Astrocyte (in vitro differentiated cells and primary cell): ENCODE measurements at regions not wholly inside any gene's neighbourhood (a gene's known extent, or its start where the extent isn't known, plus 50 kb on each side); places are given as distances from the start of the nearest gene placed in this dataset.

Experiments used
- DNase-seq: peaks from one replicate; pipeline ENCODE4 v3.0.0-alpha.2; 2010; ENCODE audit warnings: low read depth
- FAIRE-seq: peaks from 2 replicates; lab custom pipeline; 2011; peaks lifted over from hg19 to GRCh38; lab: Jason Lieb, UNC
- H2AFZ ChIP-seq: 2 replicates; pipeline ENCODE4 v1.6.0; 2012; ENCODE audit warnings: low read depth, low read length, inconsistent platforms
- H3K27ac ChIP-seq: 2 replicates; pipeline ENCODE4 v1.5.1; 2011; ENCODE audit warnings: low read depth, low read length, inconsistent platforms
- H3K27me3 ChIP-seq: 2 replicates; pipeline ENCODE4 v1.6.0; 2011; ENCODE audit warnings: low read length, inconsistent platforms; ENCODE audit not compliant: insufficient read depth
- H3K36me3 ChIP-seq: 2 replicates; pipeline ENCODE4 v1.5.1; 2011; ENCODE audit warnings: low read length, inconsistent platforms; ENCODE audit not compliant: insufficient read depth
- H3K4me1 ChIP-seq: 2 replicates; pipeline ENCODE4 v1.5.1; 2011; ENCODE audit warnings: low read length, inconsistent platforms; ENCODE audit not compliant: insufficient read depth
- H3K4me2 ChIP-seq: 2 replicates; pipeline ENCODE4 v1.6.0; 2012; ENCODE audit warnings: low read length, inconsistent platforms
- H3K4me3 ChIP-seq: 2 replicates; pipeline ENCODE4 v1.5.1; 2011; ENCODE audit warnings: low read depth, mild to moderate bottlenecking, low read length, inconsistent platforms; ENCODE audit not compliant: insufficient read depth
- H3K79me2 ChIP-seq: 2 replicates; pipeline ENCODE4 v1.6.0; 2012; ENCODE audit warnings: mild to moderate bottlenecking, low read length, inconsistent platforms; ENCODE audit not compliant: insufficient read depth
- H3K9ac ChIP-seq: 2 replicates; pipeline ENCODE4 v1.6.0; 2012; ENCODE audit warnings: mild to moderate bottlenecking, low read length, inconsistent platforms
- H3K9me3 ChIP-seq: 2 replicates; pipeline ENCODE4 v1.5.1; 2012; ENCODE audit warnings: low read depth, mild to moderate bottlenecking, low read length, inconsistent platforms; ENCODE audit not compliant: insufficient read depth
- H4K20me1 ChIP-seq: 2 replicates; pipeline ENCODE4 v1.6.0; 2012; ENCODE audit warnings: low read length, inconsistent platforms; ENCODE audit not compliant: insufficient read depth
- H3K27ac Mint-ChIP-seq: one replicate; pipeline ENCODE4 v1.8.0; 2021; ENCODE audit warnings: mild to moderate bottlenecking, mixed read lengths; ENCODE audit not compliant: unreplicated experiment
- H3K27me3 Mint-ChIP-seq: one replicate; pipeline ENCODE4 v1.8.0; 2021; ENCODE audit warnings: low read depth, mixed read lengths; ENCODE audit not compliant: unreplicated experiment
- H3K36me3 Mint-ChIP-seq: one replicate; pipeline ENCODE4 v1.8.0; 2021; ENCODE audit warnings: low read depth, mixed read lengths; ENCODE audit not compliant: unreplicated experiment
- H3K4me1 Mint-ChIP-seq: one replicate; pipeline ENCODE4 v1.8.0; 2021; ENCODE audit warnings: low read depth, mixed read lengths; ENCODE audit not compliant: unreplicated experiment
- H3K4me3 Mint-ChIP-seq: one replicate; pipeline ENCODE4 v1.8.0; 2021; ENCODE audit warnings: mild to moderate bottlenecking, moderate library complexity, mixed read lengths; ENCODE audit not compliant: unreplicated experiment
- H3K9me3 Mint-ChIP-seq: one replicate; pipeline ENCODE4 v1.8.0; 2021; ENCODE audit warnings: mild to moderate bottlenecking, mixed read lengths; ENCODE audit not compliant: unreplicated experiment
- CTCF ChIP-seq: IDR thresholded peaks from 2 replicates; pipeline ENCODE4 v1.5.1; 2011; ENCODE audit warnings: low read depth, mild to moderate bottlenecking, inconsistent platforms, low read length, moderate library complexity; ENCODE audit not compliant: insufficient read depth
- EZH2 ChIP-seq: IDR thresholded peaks from 2 replicates; pipeline ENCODE4 v1.6.1; 2012; ENCODE audit warnings: mild to moderate bottlenecking, low read length, inconsistent platforms; ENCODE audit not compliant: insufficient read depth

DNA sequence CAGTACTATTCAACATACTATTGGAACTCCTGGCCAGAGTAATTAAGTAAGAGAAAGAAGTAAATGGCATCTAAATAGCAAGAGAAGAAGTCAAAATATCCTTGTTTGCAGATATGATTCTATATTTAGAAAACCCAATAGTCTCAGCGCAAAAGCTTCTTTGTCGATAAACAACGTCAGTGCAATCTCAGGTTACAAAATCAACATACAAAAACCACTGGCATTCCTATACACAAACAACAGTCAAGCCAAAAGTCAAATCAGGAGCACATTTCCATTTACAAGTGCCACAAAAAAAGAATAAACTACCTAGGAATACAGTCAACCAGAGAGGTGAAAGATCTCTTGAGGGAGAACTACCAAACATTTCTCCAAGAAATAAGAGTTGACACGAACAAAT is 1901.9 kb upstream of the ACO1 start:
- H3K27ac ChIP-seq, result no peak overlapping the region
- no peaks in the 10 kb centered on the region for H3K9me3 Mint-ChIP-seq
- no peaks in the 10 kb centered on the region for H3K4me1 ChIP-seq
- H3K27me3 ChIP-seq, result no peaks in the 10 kb centered on the region
- H3K9me3 ChIP-seq, result no peaks in the 10 kb centered on the region
- no peaks in the 10 kb centered on the region for H3K79me2 ChIP-seq
- H3K4me3 ChIP-seq, result no peak overlapping the region
- H3K36me3 ChIP-seq, result no peaks in the 10 kb centered on the region
- H3K36me3 Mint-ChIP-seq, result no peaks in the 10 kb centered on the region
- DNase-seq (no peak), FAIRE-seq (no peak)
- no peak overlapping the region for H3K4me2 ChIP-seq
- no peaks in the 10 kb centered on the region for H3K4me1 Mint-ChIP-seq
- H2AFZ ChIP-seq, result no peak overlapping the region
- no peak for TF ChIP-seq EZH2
- H3K9ac ChIP-seq, result no peak overlapping the region
- no peak overlapping the region for H3K27ac Mint-ChIP-seq
- H3K27me3 Mint-ChIP-seq, result no peaks in the 10 kb centered on the region
- no peak overlapping the region for H3K4me3 Mint-ChIP-seq
- H4K20me1 ChIP-seq, result no peaks in the 10 kb centered on the region

DNA sequence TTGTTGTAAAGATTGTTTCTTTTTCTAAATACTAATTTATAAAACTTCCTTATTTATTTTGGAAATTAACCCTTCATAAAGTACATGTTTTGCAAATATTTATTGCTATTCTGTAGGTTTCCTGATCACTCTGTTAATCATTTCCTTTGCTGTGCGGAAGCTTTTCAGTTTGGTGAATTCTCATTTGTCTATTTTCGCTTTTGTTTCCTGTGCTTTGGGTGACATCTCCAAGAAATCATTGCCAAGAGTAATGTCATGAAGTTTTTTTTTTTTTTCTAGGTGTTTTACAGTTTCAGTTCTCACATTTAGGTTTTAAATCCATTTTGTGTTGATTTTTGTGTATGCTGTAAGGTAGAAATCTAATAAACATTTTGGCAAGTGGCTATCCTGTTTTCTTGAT is 1899.8 kb upstream of the ACO1 start:
- Histone ChIP-seq H2AFZ (no peak overlapping the region), H4K20me1 (no peaks in the 10 kb centered on the region), H3K4me3 (no peak overlapping the region), H3K9ac (no peak overlapping the region), H3K9me3 (no peaks in the 10 kb centered on the region), H3K36me3 (no peaks in the 10 kb centered on the region), H3K4me1 (no peaks in the 10 kb centered on the region), H3K27me3 (no peaks in the 10 kb centered on the region), H3K27ac (no peak overlapping the region), H3K79me2 (no peaks in the 10 kb centered on the region), H3K4me2 (no peak overlapping the region)
- FAIRE-seq (no peak), DNase-seq (no peak)
- no peak for TF ChIP-seq CTCF
- no peak for TF ChIP-seq EZH2
- Mint-ChIP-seq H3K4me3 (no peak overlapping the region), H3K4me1 (no peaks in the 10 kb centered on the region), H3K27ac (no peak overlapping the region), H3K9me3 (no peaks in the 10 kb centered on the region), H3K36me3 (no peaks in the 10 kb centered on the region), H3K27me3 (no peaks in the 10 kb centered on the region)

GRCh38 chr9:30504502-30504905 is 1879.9 kb upstream of the ACO1 start:
- H3K27me3 ChIP-seq, result no peaks in the 10 kb centered on the region
- H2AFZ ChIP-seq, result no peak overlapping the region
- Mint-ChIP-seq H3K9me3 (no peaks in the 10 kb centered on the region), H3K4me1 (peaks cover 4% of the 10 kb centered on the region), H3K27me3 (no peaks in the 10 kb centered on the region), H3K4me3 (no peak overlapping the region), H3K36me3 (no peaks in the 10 kb centered on the region), H3K27ac (no peak overlapping the region)
- no peaks in the 10 kb centered on the region for H3K79me2 ChIP-seq
- FAIRE-seq, result no peak
- H3K4me2 ChIP-seq, result no peak overlapping the region
- no peak overlapping the region for H3K27ac ChIP-seq
- no peak for TF ChIP-seq EZH2
- no peak for TF ChIP-seq CTCF
- H3K4me3 ChIP-seq, result no peak overlapping the region
- no peak overlapping the region for H3K9ac ChIP-seq
- no peaks in the 10 kb centered on the region for H3K9me3 ChIP-seq
- H4K20me1 ChIP-seq, result no peaks in the 10 kb centered on the region
- H3K4me1 ChIP-seq, result no peaks in the 10 kb centered on the region
- DNase-seq, result peak; percentile 2
- H3K36me3 ChIP-seq, result no peaks in the 10 kb centered on the region
